ENCODE measurements at regions not wholly inside any gene's neighbourhood (a gene's known extent, or its start where the extent isn't known, plus 50 kb on each side); places are given as distances from the start of the nearest gene placed in this dataset.

DNA sequence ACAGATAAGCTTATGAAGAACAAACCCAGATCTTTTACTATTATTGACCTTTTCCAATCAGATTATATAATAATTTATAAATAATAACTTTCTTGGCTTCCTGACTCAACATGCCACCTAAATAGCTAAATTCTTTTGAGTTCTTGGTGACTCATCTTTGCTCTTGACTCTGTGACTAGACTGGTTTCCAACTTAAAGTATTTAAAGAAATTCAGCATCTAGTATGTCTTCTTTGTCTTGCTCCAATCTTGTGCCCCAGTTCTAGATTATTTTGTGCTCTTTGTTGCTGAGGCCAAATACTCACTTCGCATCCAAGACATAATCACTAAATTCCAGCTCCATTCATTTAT is 483.2 kb upstream of the TBL1XR1 start:
- BruUV-seq (replicated peaks), result no TSS peak
- POLR2A ChIA-PET, result no interaction called here
- H3K9me1 ChIP-seq (replicated peaks; ENCODE audit: control insufficient read depth, extremely low read depth, insufficient read depth, low read length), result no peaks in the 10 kb centered on the region
- intact Hi-C loops (cut with micrococcal nuclease) (loop anchor here (1.0 to 5.0 kb wide), 5 partner anchors 97 to 702 kb away; no protein-coding TSS in a partner anchor), dilution Hi-C loops (cut with MboI; ENCODE audit: extremely low pct_ligation_motif_present, low sequenced_read_pairs) (no loop called here)
- H3K27me3 ChIP-seq (ENCODE audit: control insufficient read depth in 2 of 2, insufficient read depth in 2 of 2, low read length in 2 of 2), result no peaks in the 10 kb centered on the region
- no peak for FAIRE-seq
- H3K36me3 ChIP-seq (ENCODE audit: control insufficient read depth in 2 of 2, extremely low read depth in 1 of 2, insufficient read depth in 2 of 2, low read length in 2 of 2), result no peaks in the 10 kb centered on the region
- H3K27ac ChIP-seq (ENCODE audit: insufficient read depth, low read depth, low read length), result peak overlapping the region; percentile 72
- peak; percentile 27 for DNase-seq (ENCODE audit: low read depth, low spot score)
- H3K9me3 ChIP-seq (replicated peaks; ENCODE audit: control insufficient read depth, insufficient read depth, low read length), result no peaks in the 10 kb centered on the region
- TF ChIP-seq EZH2 (IDR thresholded peaks at IDR 0.05; ENCODE audit: borderline replicate concordance, low read depth, low read length, severe bottlenecking), result no peak
- TF ChIP-seq JUN (IDR thresholded peaks at IDR 0.05; ENCODE audit: borderline replicate concordance, insufficient read depth, insufficient read length, low read depth), result peak; percentile 24
- peak; percentile 76 for TF ChIP-seq FOS (IDR thresholded peaks at IDR 0.05; ENCODE audit: borderline replicate concordance, insufficient read depth, low read length)
- peaks cover 45% of the 10 kb centered on the region for H3K4me1 ChIP-seq (ENCODE audit: control insufficient read depth, extremely low read depth, insufficient read depth, low read length)
- H2AFZ ChIP-seq (ENCODE audit: low read depth, low read length), result no peak overlapping the region
- H3K4me3 ChIP-seq (replicated peaks in 1 of 3; ENCODE audit: insufficient read depth in 1 of 3, low read depth in 1 of 3, low read length in 3 of 3), result no peak overlapping the region
- CTCF ChIA-PET, result interaction anchor here (0.7 to 2.8 kb wide), 4 partner anchors 9 to 472 kb away, joined by 3 to 10 read pairs (median 4); no protein-coding TSS in a partner anchor
- no peaks in the 10 kb centered on the region for H3K79me2 ChIP-seq (ENCODE audit: control insufficient read depth, insufficient read depth, low read length)
- H3K4me2 ChIP-seq (ENCODE audit: insufficient read depth, low read length), result peak overlapping the region; percentile 58
- no peak overlapping the region for H3K9ac ChIP-seq (replicated peaks; ENCODE audit: extremely low read depth, insufficient read depth, low read length)
- H4K20me1 ChIP-seq (replicated peaks; ENCODE audit: control insufficient read depth, extremely low read depth, insufficient read depth, low read length), result no peaks in the 10 kb centered on the region

- no peak overlapping the region for H3K27ac ChIP-seq (ENCODE audit: insufficient read depth, low read depth, low read length)
- no peaks in the 10 kb centered on the region for H3K27me3 ChIP-seq (ENCODE audit: control insufficient read depth in 2 of 2, insufficient read depth in 2 of 2, low read length in 2 of 2)
- H3K9ac ChIP-seq (replicated peaks; ENCODE audit: extremely low read depth, insufficient read depth, low read length), result no peak overlapping the region
- intact Hi-C loops (cut with micrococcal nuclease) (loop anchor here (1.0 to 5.0 kb wide), 5 partner anchors 96 to 701 kb away; no protein-coding TSS in a partner anchor), dilution Hi-C loops (cut with MboI; ENCODE audit: extremely low pct_ligation_motif_present, low sequenced_read_pairs) (no loop called here)
- H3K79me2 ChIP-seq (ENCODE audit: control insufficient read depth, insufficient read depth, low read length), result no peaks in the 10 kb centered on the region
- no peaks in the 10 kb centered on the region for H3K36me3 ChIP-seq (ENCODE audit: control insufficient read depth in 2 of 2, extremely low read depth in 1 of 2, insufficient read depth in 2 of 2, low read length in 2 of 2)
- H2AFZ ChIP-seq (ENCODE audit: low read depth, low read length), result no peak overlapping the region
- H3K9me3 ChIP-seq (replicated peaks; ENCODE audit: control insufficient read depth, insufficient read depth, low read length), result no peaks in the 10 kb centered on the region
- DNase-seq (ENCODE audit: low read depth, low spot score), result peak; percentile 56
- H3K4me2 ChIP-seq (ENCODE audit: insufficient read depth, low read length), result no peak overlapping the region
- BruUV-seq (replicated peaks), result no TSS peak
- TF ChIP-seq EZH2 (IDR thresholded peaks at IDR 0.05; ENCODE audit: borderline replicate concordance, low read depth, low read length, severe bottlenecking) (no peak), GATA2 (IDR thresholded peaks at IDR 0.05; ENCODE audit: insufficient read depth, insufficient read length, low read depth, low read length) (no peak), MYC (IDR thresholded peaks at IDR 0.05; ENCODE audit: low read depth, low read length) (no peak), JUN (IDR thresholded peaks at IDR 0.05; ENCODE audit: borderline replicate concordance, insufficient read depth, insufficient read length, low read depth) (no peak), MAX (IDR thresholded peaks at IDR 0.05; ENCODE audit: insufficient read depth, insufficient read length) (no peak), POLR2AphosphoS5 (IDR thresholded peaks at IDR 0.05; ENCODE audit: insufficient read depth, low read depth, low read length) (no peak), POLR2A (IDR thresholded peaks at IDR 0.05; ENCODE audit: low read depth, low read length) (no peak), FOS (IDR thresholded peaks at IDR 0.05; ENCODE audit: borderline replicate concordance, insufficient read depth, low read length) (no peak), CTCF (IDR thresholded peaks at IDR 0.05; ENCODE audit: extremely low read depth in 1 of 2, insufficient read depth in 1 of 2, low read depth in 1 of 2, low read length in 2 of 2) (no peak)
- no peaks in the 10 kb centered on the region for H3K9me1 ChIP-seq (replicated peaks; ENCODE audit: control insufficient read depth, extremely low read depth, insufficient read depth, low read length)
- no peak overlapping the region for H3K4me3 ChIP-seq (replicated peaks in 1 of 3; ENCODE audit: insufficient read depth in 1 of 3, low read depth in 1 of 3, low read length in 3 of 3)
- peaks cover 45% of the 10 kb centered on the region for H3K4me1 ChIP-seq (ENCODE audit: control insufficient read depth, extremely low read depth, insufficient read depth, low read length)
- no peaks in the 10 kb centered on the region for H4K20me1 ChIP-seq (replicated peaks; ENCODE audit: control insufficient read depth, extremely low read depth, insufficient read depth, low read length)
- CTCF ChIA-PET, result interaction anchor here (1.2 to 2.8 kb wide), 2 partner anchors 13 to 321 kb away, joined by 3 to 10 read pairs; no protein-coding TSS in a partner anchor
- POLR2A ChIA-PET, result no interaction called here
- peak; percentile 75 for FAIRE-seq
Measured at GRCh38 chr3:177681156-177681555, 483.9 kb upstream of the TBL1XR1 start.
